ENCODE measurements at regions not wholly inside any gene's neighbourhood (a gene's known extent, or its start where the extent isn't known, plus 50 kb on each side); places are given as distances from the start of the nearest gene placed in this dataset.
"Not testable (repeated sequence)": the region's sequence is repeated elsewhere in the genome, so short reads cannot be mapped to it uniquely, and the experiment has no call there.

DNA sequence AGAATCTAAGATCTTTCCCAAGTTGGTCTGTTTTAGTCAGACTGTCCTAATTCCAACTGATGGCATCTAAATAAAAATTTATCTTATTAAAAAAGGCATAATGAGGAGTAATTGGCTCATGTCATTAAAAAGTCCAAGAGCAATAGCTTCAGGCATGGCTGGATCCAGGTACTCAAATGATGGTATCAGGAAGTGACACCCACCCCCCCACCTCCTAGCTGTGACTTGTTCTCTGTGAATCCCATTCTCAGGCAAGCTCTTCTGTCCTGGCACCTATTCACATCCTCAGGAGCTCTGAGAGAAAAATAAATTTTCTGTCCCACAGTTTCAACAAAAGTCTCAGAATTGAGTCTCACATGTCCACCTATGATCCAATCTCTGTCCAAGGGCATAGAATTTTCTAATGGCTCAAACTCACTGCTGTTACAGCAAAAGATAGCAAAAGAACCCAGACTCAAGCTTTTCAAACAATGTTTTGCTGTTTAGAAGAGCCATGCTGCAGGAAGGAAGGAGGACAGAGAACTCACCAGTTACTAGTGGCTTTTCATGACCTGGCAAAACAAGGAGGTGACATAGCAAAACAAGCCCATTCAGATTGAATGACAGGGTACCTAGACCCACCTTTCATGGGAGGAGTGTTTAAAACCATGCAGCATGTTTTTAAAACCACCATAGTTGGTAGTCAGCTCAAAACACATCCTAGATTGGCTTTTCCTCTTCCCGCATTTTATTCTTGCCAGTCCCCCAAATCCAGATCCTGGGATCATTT lies 496.1 kb downstream of the PREX1 start:
- Histone ChIP-seq H3K27ac (ENCODE audit: low read depth in 2 of 2, low read length in 2 of 2) (no peak overlapping the region), H3K4me3 (ENCODE audit: low read length in 3 of 3) (no peak overlapping the region), H3K9ac (ENCODE audit: low read length in 3 of 3) (no peak overlapping the region), H3K4me1 (ENCODE audit: control insufficient read depth in 2 of 3, insufficient read depth in 2 of 3, low read depth in 1 of 3, low read length in 3 of 3) (peaks cover 0 to 1% (median 0%) of the 10 kb centered on the region in 3 donors), H3K36me3 (ENCODE audit: control insufficient read depth in 2 of 3, insufficient read depth in 3 of 3, low read length in 3 of 3) (no peaks in the 10 kb centered on the region), H3K9me3 (ENCODE audit: control insufficient read depth in 2 of 3, insufficient read depth in 1 of 3, low read length in 3 of 3) (no peaks in the 10 kb centered on the region), H3K27me3 (ENCODE audit: control insufficient read depth, insufficient read depth, low read length) (no peaks in the 10 kb centered on the region)
- intact Hi-C loops (cut with DNase I), result no loop called here
- no peak for TF ChIP-seq CTCF (IDR thresholded peaks at IDR 0.05; ENCODE audit: borderline replicate concordance, extremely low read depth, insufficient read depth)
- DNase-seq, result no peak
- no peak for FAIRE-seq

GRCh38 chr20:48329676-48330664 lies 497.8 kb downstream of the PREX1 start:
- Histone ChIP-seq H3K36me3 (ENCODE audit: control insufficient read depth in 2 of 3, insufficient read depth in 3 of 3, low read length in 3 of 3) (no peaks in the 10 kb centered on the region), H3K4me3 (ENCODE audit: low read length in 3 of 3) (no peak overlapping the region), H3K27ac (ENCODE audit: low read depth in 2 of 2, low read length in 2 of 2) (no peak overlapping the region), H3K4me1 (ENCODE audit: control insufficient read depth in 2 of 3, insufficient read depth in 2 of 3, low read depth in 1 of 3, low read length in 3 of 3) (peaks cover 0 to 2% (median 0%) of the 10 kb centered on the region in 3 donors), H3K9me3 (ENCODE audit: control insufficient read depth in 2 of 3, insufficient read depth in 1 of 3, low read length in 3 of 3) (no peaks in the 10 kb centered on the region), H3K27me3 (ENCODE audit: control insufficient read depth, insufficient read depth, low read length) (no peaks in the 10 kb centered on the region), H3K9ac (ENCODE audit: low read length in 3 of 3) (no peak overlapping the region)
- FAIRE-seq, result no peak
- peak in 2 of 5 donors; percentile 28 to 39 for DNase-seq
- TF ChIP-seq CTCF (IDR thresholded peaks at IDR 0.05; ENCODE audit: borderline replicate concordance, extremely low read depth, insufficient read depth), result peak; percentile 5
- intact Hi-C loops (cut with DNase I), result no loop called here

GRCh38 chr20:48329031-48329615 lies 498.7 kb downstream of the PREX1 start:
- intact Hi-C loops (cut with DNase I), result no loop called here

DNA sequence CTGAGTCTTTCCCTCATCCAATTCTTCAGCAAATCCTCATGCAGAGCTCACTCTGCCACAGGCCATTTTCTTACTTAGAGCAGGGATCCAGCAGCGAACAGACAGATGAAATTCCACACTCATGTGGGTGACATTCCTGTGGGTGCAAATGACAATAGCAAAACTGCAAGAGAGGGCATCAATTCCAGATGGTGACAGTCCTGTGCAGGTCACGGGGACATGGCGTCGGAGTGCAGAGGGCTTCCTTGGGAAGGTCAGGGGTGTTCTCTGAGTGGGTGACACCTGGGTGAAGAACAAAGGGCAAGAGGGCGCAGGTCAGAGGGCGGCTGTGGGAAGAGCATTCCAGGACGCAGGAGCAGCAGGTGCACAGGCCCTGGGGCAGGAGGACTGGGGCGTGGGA lies 500.0 kb downstream of the PREX1 start:
- DNase-seq; H3K27me3 ChIP-seq (ENCODE audit: control insufficient read depth, insufficient read depth, low read length); H3K4me1 ChIP-seq (ENCODE audit: control insufficient read depth in 2 of 3, insufficient read depth in 2 of 3, low read depth in 1 of 3, low read length in 3 of 3); H3K36me3 ChIP-seq (ENCODE audit: control insufficient read depth in 2 of 3, insufficient read depth in 3 of 3, low read length in 3 of 3); H3K27ac ChIP-seq (ENCODE audit: low read depth in 2 of 2, low read length in 2 of 2); intact Hi-C loops (cut with DNase I); H3K4me3 ChIP-seq (ENCODE audit: low read length in 3 of 3); FAIRE-seq; H3K9me3 ChIP-seq (ENCODE audit: control insufficient read depth in 2 of 3, insufficient read depth in 1 of 3, low read length in 3 of 3); H3K9ac ChIP-seq (ENCODE audit: low read length in 3 of 3): not testable (repeated sequence)

More at GRCh38 chr20:48329031-48329615, 498.7 kb downstream of the PREX1 start:
- Histone ChIP-seq H3K36me3 (ENCODE audit: control insufficient read depth in 2 of 3, insufficient read depth in 3 of 3, low read length in 3 of 3) (no peaks in the 10 kb centered on the region), H3K9me3 (ENCODE audit: control insufficient read depth in 2 of 3, insufficient read depth in 1 of 3, low read length in 3 of 3) (no peaks in the 10 kb centered on the region), H3K9ac (ENCODE audit: low read length in 3 of 3) (no peak overlapping the region), H3K4me1 (ENCODE audit: control insufficient read depth in 2 of 3, insufficient read depth in 2 of 3, low read depth in 1 of 3, low read length in 3 of 3) (peaks cover 0 to 2% (median 0%) of the 10 kb centered on the region in 3 donors), H3K4me3 (ENCODE audit: low read length in 3 of 3) (no peak overlapping the region), H3K27ac (ENCODE audit: low read depth in 2 of 2, low read length in 2 of 2) (no peak overlapping the region), H3K27me3 (ENCODE audit: control insufficient read depth, insufficient read depth, low read length) (no peaks in the 10 kb centered on the region)
- no peak for DNase-seq
- TF ChIP-seq CTCF (IDR thresholded peaks at IDR 0.05; ENCODE audit: borderline replicate concordance, extremely low read depth, insufficient read depth), result no peak
- no peak for FAIRE-seq
